GM21367 (cell line): ENCODE measurements at regions not wholly inside any gene's neighbourhood (a gene's known extent, or its start where the extent isn't known, plus 50 kb on each side); places are given as distances from the start of the nearest gene placed in this dataset.
"Not testable (repeated sequence)": the region's sequence is repeated elsewhere in the genome, so short reads cannot be mapped to it uniquely, and the experiment has no call there.

ENCODE experiments used
- ATAC-seq: cut with Tn5 transposase; IDR thresholded peaks from one replicate; pipeline ENCODE4 v1.9.1; 2021; ENCODE audit not compliant: unreplicated experiment

- ATAC-seq, result no peak
These were observed 862.7 kb downstream of the PLA2G4A start for GRCh38 chr1:187691439-187691838.

GRCh38 chr1:187692799-187693198 is 864.0 kb downstream of the PLA2G4A start:
- ATAC-seq, result no peak

GRCh38 chr1:187696073-187696472 is 867.3 kb downstream of the PLA2G4A start:
- no peak for ATAC-seq

DNA sequence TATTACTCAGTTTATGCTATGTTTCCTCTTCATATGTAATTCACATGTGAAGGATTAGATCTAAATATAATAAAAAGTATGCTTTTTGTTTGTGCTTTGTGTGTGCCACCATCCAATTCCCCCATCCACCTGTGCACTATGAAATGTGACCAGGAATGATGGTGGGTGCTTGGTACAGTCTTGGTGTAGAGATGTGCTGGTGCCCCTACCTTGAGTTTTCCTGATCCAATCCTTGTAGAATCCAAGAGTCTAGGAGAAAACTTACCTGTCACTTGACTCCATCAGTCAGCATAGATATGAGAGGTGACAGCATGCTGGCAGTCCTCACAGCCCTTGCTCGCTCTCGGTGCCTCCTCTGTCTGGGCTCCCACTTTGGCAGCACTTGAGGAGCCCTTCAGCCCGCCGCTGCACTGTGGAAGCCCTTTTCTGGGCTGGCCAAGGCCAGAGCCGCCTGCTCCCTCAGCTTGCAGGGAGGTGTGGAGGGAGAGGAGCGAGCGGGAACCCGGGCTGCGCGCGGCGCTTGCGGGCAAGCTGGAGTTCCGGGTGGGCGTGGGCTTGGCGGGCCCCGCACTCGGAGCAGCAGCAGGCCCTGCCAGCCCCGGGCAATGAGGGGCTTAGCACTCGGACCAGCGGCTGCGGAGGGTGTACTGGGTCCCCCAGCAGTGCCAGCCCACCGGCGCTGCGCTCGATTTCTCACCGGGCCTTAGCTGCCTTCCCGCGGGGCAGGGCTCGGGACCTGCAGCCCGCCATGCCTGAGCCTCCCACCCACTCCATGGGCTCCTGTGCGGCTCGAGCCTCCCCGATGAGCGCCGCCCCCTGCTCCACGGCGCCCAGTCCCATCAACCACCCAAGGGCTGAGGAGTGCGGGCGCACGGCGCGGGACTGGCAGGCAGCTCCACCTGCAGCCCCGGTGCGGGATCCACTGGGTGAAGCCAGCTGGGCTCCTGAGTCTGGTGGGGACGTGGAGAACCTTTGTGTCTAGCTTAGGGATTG is 874.7 kb downstream of the PLA2G4A start:
- ATAC-seq, result not testable (repeated sequence)

DNA sequence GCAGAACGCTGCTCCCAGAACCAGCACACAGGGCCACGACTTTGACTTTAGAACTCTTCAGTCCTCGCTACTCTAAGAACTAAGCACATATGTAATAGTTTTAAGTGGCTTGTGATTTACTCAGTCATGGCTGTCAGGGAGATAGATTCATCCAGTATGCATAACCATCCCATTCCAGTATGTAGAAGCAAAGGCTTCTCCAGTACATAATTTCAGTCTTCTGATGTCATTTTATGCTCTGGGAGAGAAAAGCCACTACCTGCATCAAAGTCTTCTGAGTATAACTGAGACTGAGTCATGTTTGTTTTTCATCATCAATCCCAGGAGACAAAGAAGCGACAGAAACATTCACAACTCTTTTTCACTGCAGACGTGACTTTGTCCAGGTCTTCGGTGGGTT is 885.7 kb downstream of the PLA2G4A start:
- ATAC-seq, result no peak

DNA sequence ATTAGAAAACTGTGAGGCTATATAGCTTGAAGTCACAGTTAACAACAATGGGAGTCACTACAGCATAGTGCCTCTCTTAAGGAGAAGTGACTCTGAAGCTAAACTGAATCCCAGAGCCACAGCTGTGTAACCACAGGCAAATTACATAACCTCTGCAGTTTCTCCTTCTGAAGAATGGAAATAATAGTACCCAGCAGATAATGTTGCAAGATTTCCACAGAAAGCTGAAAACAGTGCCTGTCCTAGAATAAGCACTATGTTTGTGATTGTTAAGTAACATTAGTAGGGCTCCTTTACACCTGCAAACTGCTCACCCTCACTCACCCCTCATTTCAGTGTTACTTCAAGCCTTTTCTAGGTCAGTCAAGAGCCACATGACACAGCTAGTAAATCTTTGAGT is 886.7 kb downstream of the PLA2G4A start:
- ATAC-seq, result no peak

- no peak for ATAC-seq
These were observed 887.4 kb downstream of the PLA2G4A start for GRCh38 chr1:187716160-187716559.

- ATAC-seq, result no peak
These were observed 889.8 kb downstream of the PLA2G4A start for GRCh38 chr1:187718527-187718926.

GRCh38 chr1:187721216-187721615 is 892.5 kb downstream of the PLA2G4A start:
- ATAC-seq, result no peak

GRCh38 chr1:187725216-187725615 is 896.5 kb downstream of the PLA2G4A start:
- no peak for ATAC-seq

DNA sequence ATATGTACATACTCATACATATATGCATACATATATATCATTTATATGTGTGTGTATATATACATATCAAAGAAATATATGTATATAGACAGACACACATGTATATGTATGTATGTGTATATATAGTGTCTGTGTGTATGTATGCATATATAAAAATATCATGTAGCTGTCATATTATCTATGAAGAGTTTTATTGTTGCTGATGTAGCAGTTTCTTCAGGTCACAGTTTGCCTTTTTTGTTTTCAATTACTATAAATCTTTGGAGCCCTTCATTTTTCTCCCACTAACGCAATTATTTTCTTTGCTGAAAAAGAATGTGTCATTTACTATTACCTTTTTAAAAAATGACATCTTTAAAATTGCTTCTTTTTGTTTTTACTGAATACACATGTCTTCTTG is 904.5 kb downstream of the PLA2G4A start:
- no peak for ATAC-seq

DNA sequence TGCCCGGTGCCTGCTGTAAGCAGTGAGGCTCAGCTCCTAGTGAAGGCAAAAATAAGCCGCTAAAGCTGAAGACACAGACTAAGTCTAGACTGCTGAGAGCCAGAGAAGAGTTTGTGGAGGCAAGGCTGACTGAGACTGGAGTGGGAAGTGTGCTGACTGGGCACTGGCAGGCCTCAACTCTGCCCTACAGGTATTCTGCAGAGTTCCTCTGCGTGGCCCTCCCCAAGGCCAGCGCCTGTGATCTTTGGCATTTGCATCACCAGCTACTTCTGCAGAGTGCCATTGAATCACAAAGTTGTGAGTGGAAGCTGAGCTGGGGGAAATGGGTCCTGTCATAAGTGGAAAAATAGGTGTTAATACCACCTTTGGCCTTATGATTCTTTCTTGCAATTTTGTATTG is 905.7 kb downstream of the PLA2G4A start:
- ATAC-seq, result no peak

- peak; percentile 89 for ATAC-seq
These were observed 915.9 kb downstream of the PLA2G4A start for GRCh38 chr1:187744665-187745064.

GRCh38 chr1:187755536-187755935 is 926.8 kb downstream of the PLA2G4A start:
- ATAC-seq, result no peak

DNA sequence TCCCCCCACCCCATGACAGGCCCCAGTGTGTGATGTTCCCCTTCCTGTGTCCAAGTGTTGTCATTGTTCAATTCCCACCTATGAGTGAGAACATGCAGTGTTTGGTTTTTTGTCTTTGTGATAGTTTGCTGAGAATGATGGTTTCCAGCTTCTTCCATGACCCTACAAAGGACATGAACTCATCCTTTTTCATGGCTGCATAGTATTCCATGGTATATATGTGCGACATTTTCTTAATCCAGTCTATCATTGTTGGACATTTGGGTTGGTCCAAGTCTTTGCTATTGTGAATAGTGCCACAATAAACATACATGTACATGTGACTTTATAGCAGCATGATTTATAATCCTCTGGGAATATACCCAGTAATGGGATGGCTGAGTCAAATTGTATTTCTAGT is 927.9 kb downstream of the PLA2G4A start:
- not testable (repeated sequence) for ATAC-seq

DNA sequence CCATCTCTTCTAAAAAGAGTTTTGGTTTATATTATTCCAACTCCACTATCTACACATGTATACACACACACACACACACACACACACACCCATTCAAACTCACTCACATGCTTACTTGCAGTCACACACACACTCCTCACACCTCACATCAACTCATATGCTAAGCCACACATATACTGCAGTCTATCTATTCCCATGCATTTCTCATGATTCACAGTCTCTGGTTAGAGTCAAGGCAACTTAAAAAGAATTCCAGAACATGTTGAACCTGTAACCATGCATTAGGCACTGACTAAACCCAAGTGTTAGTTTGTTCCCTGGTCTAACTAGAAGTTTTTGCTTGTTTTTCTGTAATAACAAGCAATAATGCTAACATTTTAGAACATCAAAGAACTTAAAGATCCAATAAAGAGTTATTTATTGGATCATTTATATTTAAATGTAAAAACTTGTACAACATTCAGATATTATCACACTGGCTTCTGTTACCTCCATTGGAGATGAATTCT is 931.1 kb downstream of the PLA2G4A start:
- ATAC-seq, result no peak

DNA sequence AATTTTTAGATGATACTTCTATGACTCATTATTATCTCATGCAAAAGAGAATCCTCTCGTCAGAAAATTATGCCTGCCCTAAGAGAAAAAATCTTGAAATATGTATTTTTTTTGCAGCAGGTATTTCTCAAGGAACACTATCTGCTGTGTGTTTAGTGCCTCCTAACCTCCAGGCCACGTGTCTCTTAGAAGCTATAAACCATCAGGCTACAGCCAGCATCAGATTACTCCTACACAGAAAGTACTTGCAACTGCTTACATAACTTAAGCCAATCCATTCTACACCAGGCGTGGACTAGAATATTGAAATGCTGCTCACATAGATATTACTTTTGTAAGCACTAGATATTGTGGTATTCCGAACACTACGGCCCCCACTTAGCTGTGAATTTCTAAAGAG is 933.4 kb downstream of the PLA2G4A start:
- ATAC-seq, result no peak

- ATAC-seq, result no peak
These were observed 934.7 kb downstream of the PLA2G4A start for GRCh38 chr1:187763465-187763864.

DNA sequence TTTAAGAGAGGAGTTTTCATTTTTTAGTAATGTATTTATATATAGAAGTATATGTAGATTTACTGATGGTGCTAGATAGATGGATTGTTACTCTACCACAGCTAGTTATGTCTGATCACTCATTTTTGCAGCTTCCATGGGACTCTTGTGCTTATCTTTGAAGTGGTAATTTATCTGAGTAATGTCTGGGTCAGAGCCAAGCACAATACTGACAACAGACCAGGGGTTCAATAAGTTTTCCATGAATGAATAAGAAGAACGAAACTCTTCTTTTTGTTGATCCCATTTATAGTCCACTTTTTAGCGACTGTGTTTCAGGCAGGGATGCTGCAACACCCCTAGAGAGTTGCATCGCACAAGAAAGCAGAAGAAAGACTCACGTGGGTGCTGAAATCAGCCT is 935.2 kb downstream of the PLA2G4A start:
- no peak for ATAC-seq

GRCh38 chr1:187771396-187771795 is 942.6 kb downstream of the PLA2G4A start:
- ATAC-seq, result no peak

- no peak for ATAC-seq
These were observed 944.4 kb downstream of the PLA2G4A start for GRCh38 chr1:187773168-187773567.

DNA sequence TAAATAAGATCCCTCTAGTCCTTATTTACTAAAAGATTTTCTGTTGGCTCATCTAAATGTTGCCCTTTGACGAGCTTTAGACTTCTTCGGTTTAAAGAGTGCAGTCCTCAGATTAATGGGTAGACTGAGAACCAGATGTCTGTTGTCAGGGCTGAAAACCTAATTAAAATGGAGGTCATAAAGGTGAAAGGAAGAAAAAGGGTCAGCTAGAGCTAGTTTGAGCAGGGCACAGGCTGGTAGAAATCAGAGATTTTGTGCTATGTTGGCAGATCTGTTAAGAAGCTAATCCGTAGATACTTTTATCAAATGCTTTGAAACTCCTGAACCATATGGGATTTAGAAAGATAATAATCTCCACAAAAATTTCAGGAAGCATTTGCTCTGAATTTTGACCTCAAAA is 959.0 kb downstream of the PLA2G4A start:
- ATAC-seq, result no peak
